Neural cell (in vitro differentiated cells): ENCODE measurements at regions not wholly inside any gene's neighbourhood (a gene's known extent, or its start where the extent isn't known, plus 50 kb on each side); places are given as distances from the start of the nearest gene placed in this dataset.

Experiments
- H2AFZ ChIP-seq: fragments of 200-600, 300-800 bp; sonication (generic), shearing (Covaris generic); 2 replicates; pipeline ENCODE4 v1.6.0; 2014; ENCODE audit warnings: low read depth, mild to moderate bottlenecking, antibody characterized with exemption, low read length, moderate library complexity
- H3F3A ChIP-seq: fragments of 200-600 bp; shearing (Covaris generic); 2 replicates; pipeline ENCODE4 v1.6.1; 2016; ENCODE audit warnings: mild to moderate bottlenecking, moderate library complexity, mixed read lengths, antibody characterized with exemption, low read length; ENCODE audit not compliant: insufficient read depth, poor library complexity, severe bottlenecking
- H3K27ac ChIP-seq: fragments of 200-600, 300-800 bp; sonication (generic), shearing (Covaris generic); 2 replicates; pipeline ENCODE4 v1.5.1; 2014; ENCODE audit warnings: mild to moderate bottlenecking, low read length, moderate library complexity
- H3K27me3 ChIP-seq: fragments of 300-800, 200-600 bp; sonication (generic), shearing (Covaris generic); 2 replicates; pipeline ENCODE4 v1.6.0; 2014; ENCODE audit warnings: mild to moderate bottlenecking, low read depth, low read length, moderate library complexity; ENCODE audit not compliant: insufficient read depth
- H3K36me3 ChIP-seq: fragments of 300-800, 200-600 bp; sonication (generic), shearing (Covaris generic); 2 replicates; pipeline ENCODE4 v1.5.1; 2014; ENCODE audit warnings: mild to moderate bottlenecking, antibody characterized with exemption, low read length, moderate library complexity; ENCODE audit not compliant: insufficient read depth
- H3K4me2 ChIP-seq: fragments of 300-800, 200-600 bp; sonication (generic), shearing (Covaris generic); 2 replicates; pipeline ENCODE4 v1.6.0; 2014; ENCODE audit warnings: mild to moderate bottlenecking, low read length
- H3K4me3 ChIP-seq: fragments of 300-800, 200-600 bp; sonication (generic), shearing (Covaris generic); 2 replicates; pipeline ENCODE4 v1.5.1; 2014; ENCODE audit warnings: mild to moderate bottlenecking, low read length, moderate library complexity
- H3K79me2 ChIP-seq: fragments of 200-600 bp; shearing (Covaris generic); replicated peaks from 2 replicates; pipeline ENCODE4 v1.6.0; 2014; ENCODE audit warnings: mild to moderate bottlenecking, low read length, moderate library complexity; ENCODE audit not compliant: insufficient read depth
- H3K9ac ChIP-seq: fragments of 300-800, 200-600 bp; sonication (generic), shearing (Covaris generic); 2 replicates; pipeline ENCODE4 v1.6.1; 2016; ENCODE audit warnings: mild to moderate bottlenecking, low read length, mixed read lengths
- H3K9me2 ChIP-seq: fragments of 200-600 bp; shearing (Covaris generic); 2 replicates; pipeline ENCODE4 v1.6.1; 2016; ENCODE audit warnings: mild to moderate bottlenecking, low read length, mixed read lengths; ENCODE audit not compliant: insufficient read depth
- H3K9me3 ChIP-seq: fragments of 200-600, 300-800 bp; sonication (generic), shearing (Covaris generic); 2 replicates; pipeline ENCODE4 v1.6.1; 2016; ENCODE audit warnings: mild to moderate bottlenecking, mixed run types, low read length, moderate library complexity, mixed read lengths
- H4K20me1 ChIP-seq: fragments of 200-600 bp; shearing (Covaris generic); 2 replicates; pipeline ENCODE4 v1.6.1; 2016; ENCODE audit warnings: mild to moderate bottlenecking, mixed run types; ENCODE audit not compliant: insufficient read depth
- CTCF ChIP-seq: fragments of 450-650 bp; IDR thresholded peaks from 2 replicates; pipeline ENCODE4 v1.5.1; 2014; ENCODE audit warnings: antibody characterized with exemption, mild to moderate bottlenecking, moderate library complexity; ENCODE audit not compliant: poor library complexity, severe bottlenecking
- EP300 ChIP-seq: fragments of 450-650 bp; conservative IDR thresholded peaks from 2 replicates; pipeline ENCODE4 v1.6.1; 2014; ENCODE audit warnings: antibody characterized with exemption, mild to moderate bottlenecking, moderate library complexity; ENCODE audit not compliant: poor library complexity, severe bottlenecking
- EZH2 ChIP-seq: fragments of 200-600, 300-800 bp; shearing (Covaris generic), sonication (generic); IDR thresholded peaks from 2 replicates; pipeline ENCODE4 v1.6.1; 2014; ENCODE audit warnings: antibody characterized with exemption, low read length, borderline replicate concordance, mild to moderate bottlenecking; ENCODE audit not compliant: insufficient read depth, poor library complexity, severe bottlenecking
- MXI1 ChIP-seq: fragments of 450-650 bp; conservative IDR thresholded peaks from 2 replicates; pipeline ENCODE4 v1.6.1; 2014; ENCODE audit warnings: antibody characterized with exemption, mild to moderate bottlenecking; ENCODE audit not compliant: poor library complexity, severe bottlenecking
- POLR2AphosphoS5 ChIP-seq: IDR thresholded peaks from 2 replicates; pipeline ENCODE4 v1.6.1; 2012
- RAD21 ChIP-seq: fragments of 450-650 bp; conservative IDR thresholded peaks from 2 replicates; pipeline ENCODE4 v1.6.1; 2014; ENCODE audit warnings: antibody characterized with exemption, mild to moderate bottlenecking, moderate library complexity
- REST ChIP-seq: IDR thresholded peaks from 2 replicates; pipeline ENCODE4 v1.6.1; 2012; ENCODE audit warnings: borderline replicate concordance
- SMC3 ChIP-seq: fragments of 450-650 bp; conservative IDR thresholded peaks from 2 replicates; pipeline ENCODE4 v1.6.1; 2014; ENCODE audit warnings: antibody characterized with exemption, mild to moderate bottlenecking, moderate library complexity; ENCODE audit not compliant: poor library complexity
- TAF1 ChIP-seq: IDR thresholded peaks from 2 replicates; pipeline ENCODE4 v1.6.1; 2012; ENCODE audit warnings: low read depth

GRCh38 chr4:144376866-144377265 is 236.3 kb upstream of the GYPA start:
- Histone ChIP-seq H3K9me2 (no peaks in the 10 kb centered on the region), H2AFZ (no peak overlapping the region), H3K27me3 (peaks cover 6% of the 10 kb centered on the region), H3K27ac (no peak overlapping the region), H3K9me3 (no peaks in the 10 kb centered on the region), H4K20me1 (no peaks in the 10 kb centered on the region), H3K36me3 (no peaks in the 10 kb centered on the region), H3F3A (no peaks in the 10 kb centered on the region), H3K79me2 (no peaks in the 10 kb centered on the region), H3K9ac (no peak overlapping the region), H3K4me2 (no peak overlapping the region), H3K4me3 (no peak overlapping the region)
- TF ChIP-seq SMC3, result no peak
- no peak for TF ChIP-seq REST
- TF ChIP-seq EZH2, result no peak
- no peak for TF ChIP-seq EP300
- TF ChIP-seq MXI1, result no peak
- TF ChIP-seq RAD21, result no peak
- no peak for TF ChIP-seq TAF1
- no peak for TF ChIP-seq CTCF
- no peak for TF ChIP-seq POLR2AphosphoS5

- Histone ChIP-seq H3K9ac (no peak overlapping the region), H3K4me2 (no peak overlapping the region), H3K9me3 (no peaks in the 10 kb centered on the region), H4K20me1 (no peaks in the 10 kb centered on the region), H3K36me3 (no peaks in the 10 kb centered on the region), H3K27ac (no peak overlapping the region), H2AFZ (no peak overlapping the region), H3K9me2 (no peaks in the 10 kb centered on the region), H3K79me2 (no peaks in the 10 kb centered on the region), H3F3A (no peaks in the 10 kb centered on the region), H3K27me3 (no peaks in the 10 kb centered on the region), H3K4me3 (no peak overlapping the region)
- TF ChIP-seq MXI1, result no peak
- TF ChIP-seq EZH2, result no peak
- no peak for TF ChIP-seq REST
- no peak for TF ChIP-seq RAD21
- no peak for TF ChIP-seq SMC3
- TF ChIP-seq CTCF, result no peak
- no peak for TF ChIP-seq POLR2AphosphoS5
- no peak for TF ChIP-seq TAF1
- TF ChIP-seq EP300, result no peak
Measured at GRCh38 chr4:144384408-144384807, 243.9 kb upstream of the GYPA start.
